Vagina (tissue), 2 donors: ENCODE measurements at regions not wholly inside any gene's neighbourhood (a gene's known extent, or its start where the extent isn't known, plus 50 kb on each side); places are given as distances from the start of the nearest gene placed in this dataset.

Experiments used
- CTCF ChIP-seq, 3 experiments: fragments of 450-650 bp in 2 of 3; fragments of 200-600 bp in 1 of 3; sonication (generic) in 1 of 3; IDR thresholded peaks; one replicate each; pipeline ENCODE4 v1.5.1; 2017 to 2019; ENCODE audit warnings: antibody characterized with exemption in 3 of 3, mild to moderate bottlenecking in 2 of 3, moderate library complexity in 2 of 3
- POLR2AphosphoS5 ChIP-seq, 2 donors: sonication (generic); formaldehyde crosslinking; IDR thresholded peaks; one replicate each; pipeline ENCODE4 v1.9.0; 2017; ENCODE audit warnings: antibody characterized with exemption in 2 of 2, mild to moderate bottlenecking in 2 of 2, low read depth in 1 of 2; ENCODE audit not compliant: insufficient read depth in 1 of 2

GRCh38 chrX:99095965-99096635, 1314.0 kb downstream of the PCDH19 start:
- TF ChIP-seq CTCF (IDR thresholded peaks at IDR 0.05) (no peak), POLR2AphosphoS5 (IDR thresholded peaks at IDR 0.05; ENCODE audit: insufficient read depth in 1 of 2, low read depth in 1 of 2) (no peak)
